Testis (tissue), 2 donors: ENCODE measurements at regions not wholly inside any gene's neighbourhood (a gene's known extent, or its start where the extent isn't known, plus 50 kb on each side); places are given as distances from the start of the nearest gene placed in this dataset.

ENCODE experiments used
- CTCF ChIP-seq, 3 experiments: fragments of 450-650 bp in 2 of 3; fragments of 200-600 bp in 1 of 3; sonication (generic) in 1 of 3; IDR thresholded peaks; one replicate each; pipeline ENCODE4 v1.5.1; 2016 to 2019; ENCODE audit warnings: antibody characterized with exemption in 3 of 3, mild to moderate bottlenecking in 2 of 3, moderate library complexity in 1 of 3
- POLR2A ChIP-seq: fragments of 450-650 bp; IDR thresholded peaks from one replicate; pipeline ENCODE4 v1.6.1; 2017; ENCODE audit warnings: antibody characterized with exemption, mild to moderate bottlenecking, moderate library complexity

GRCh38 chr5:1950096-1950707 is 67.5 kb upstream of the IRX4 start:
- no peak for TF ChIP-seq CTCF (IDR thresholded peaks at IDR 0.05)
- no peak for TF ChIP-seq POLR2A
